Right atrium auricular region (tissue), 2 donors: ENCODE measurements at regions not wholly inside any gene's neighbourhood (a gene's known extent, or its start where the extent isn't known, plus 50 kb on each side); places are given as distances from the start of the nearest gene placed in this dataset.

ENCODE experiments used
- DNase-seq: peaks from one replicate; pipeline ENCODE4 v3.0.0-alpha.2; 2019; ENCODE audit warnings: low spot score
- H3K27ac ChIP-seq, 2 donors: fragments of 200-600 bp; sonication (generic); 1 replicate in 1 of 2; 2 replicates in 1 of 2; pipeline ENCODE4 v1.5.1; 2016 to 2019
- H3K27me3 ChIP-seq, 2 donors: fragments of 200-600 bp; sonication (generic); one replicate each; pipeline versions ENCODE4 v1.5.1 to v1.6.0; 2017 to 2019
- H3K36me3 ChIP-seq: fragments of 200-600 bp; sonication (generic); one replicate; pipeline ENCODE4 v1.5.1; 2016
- H3K4me1 ChIP-seq, 2 donors: fragments of 200-600 bp; sonication (generic); one replicate each; pipeline versions ENCODE4 v1.5.1 to v1.6.0; 2017 to 2019
- H3K4me3 ChIP-seq, 2 donors: fragments of 200-600 bp; sonication (generic); 1 replicate in 1 of 2; 2 replicates in 1 of 2; pipeline ENCODE4 v1.5.1; 2017 to 2019; ENCODE audit warnings: mild to moderate bottlenecking in 1 of 2, moderate library complexity in 1 of 2
- H3K9me3 ChIP-seq, 2 donors: fragments of 200-600 bp; sonication (generic); one replicate each; pipeline ENCODE4 v1.5.1; 2019
- CTCF ChIP-seq, 2 donors: fragments of 200-600 bp; sonication (generic); IDR thresholded peaks; one replicate each; pipeline ENCODE4 v1.5.1; 2019; ENCODE audit warnings: antibody characterized with exemption in 2 of 2

DNA sequence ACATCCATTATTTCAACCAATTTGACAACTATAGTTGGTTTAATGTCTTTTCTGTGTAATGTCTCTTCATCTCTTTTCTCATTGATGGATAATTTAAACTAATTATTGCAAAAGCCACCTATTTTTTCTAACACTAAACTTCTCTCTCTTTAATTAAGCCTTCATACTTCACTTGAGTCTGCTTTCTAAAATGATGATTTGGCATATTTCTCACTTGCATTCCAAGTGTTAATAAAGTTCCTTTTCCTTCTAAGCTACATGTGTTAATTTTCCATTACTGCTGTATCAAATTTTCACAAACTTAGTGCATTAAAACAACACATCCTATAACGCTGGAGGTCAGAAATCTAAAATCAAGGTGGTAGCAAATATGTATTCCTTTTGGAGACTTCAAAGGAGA lies 1743.8 kb upstream of the PCDH7 start:
- H3K27me3 ChIP-seq: no peaks in the 10 kb centered on the region

GRCh38 chr4:29002151-29002550 lies 1718.0 kb upstream of the PCDH7 start:
- no peak for TF ChIP-seq CTCF (IDR thresholded peaks at IDR 0.05)
- no peaks in the 10 kb centered on the region for H3K27me3 ChIP-seq
- no peaks in the 10 kb centered on the region for H3K9me3 ChIP-seq
- no peaks in the 10 kb centered on the region for H3K36me3 ChIP-seq
- no peak for DNase-seq
- H3K4me3 ChIP-seq: no peak overlapping the region
- no peaks in the 10 kb centered on the region for H3K4me1 ChIP-seq
- H3K27ac ChIP-seq: peak overlapping the region in 1 of 2 donors; percentile 24

More for the DNA sequence above, 1743.8 kb upstream of the PCDH7 start:
- H3K4me1 ChIP-seq: no peaks in the 10 kb centered on the region
- DNase-seq: no peak
- H3K4me3 ChIP-seq: no peak overlapping the region
- TF ChIP-seq CTCF (IDR thresholded peaks at IDR 0.05): no peak
- H3K9me3 ChIP-seq: no peaks in the 10 kb centered on the region
- H3K36me3 ChIP-seq: no peaks in the 10 kb centered on the region
- H3K27ac ChIP-seq: no peak overlapping the region

DNA sequence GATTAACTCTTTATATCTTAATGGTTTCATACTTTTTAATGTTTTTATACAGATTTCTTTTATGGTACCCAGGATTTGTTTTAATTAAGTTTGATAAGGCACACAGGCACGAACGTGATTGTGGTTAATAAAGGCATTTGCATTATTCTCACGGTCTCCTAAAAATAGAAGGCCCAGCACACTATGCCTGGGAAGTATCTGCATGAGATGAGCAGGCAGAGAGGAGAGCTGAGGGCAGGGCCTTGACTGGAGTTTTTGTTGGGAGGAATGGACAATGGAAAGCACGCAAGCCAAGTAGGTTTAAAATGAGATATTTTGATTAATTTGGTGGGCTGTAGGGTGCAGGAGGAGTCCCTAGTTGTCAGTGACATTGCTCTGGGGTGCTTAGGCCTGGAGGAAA lies 1714.3 kb upstream of the PCDH7 start:
- DNase-seq: no peak
- TF ChIP-seq CTCF (IDR thresholded peaks at IDR 0.05): no peak
- Histone ChIP-seq H3K9me3 (no peaks in the 10 kb centered on the region), H3K4me3 (no peak overlapping the region), H3K36me3 (no peaks in the 10 kb centered on the region), H3K27ac (no peak overlapping the region), H3K4me1 (no peaks in the 10 kb centered on the region), H3K27me3 (no peaks in the 10 kb centered on the region)

- Histone ChIP-seq H3K4me1 (no peaks in the 10 kb centered on the region), H3K4me3 (no peak overlapping the region), H3K27me3 (no peaks in the 10 kb centered on the region), H3K9me3 (peaks cover 0 to 8% of the 10 kb centered on the region in 2 donors), H3K36me3 (no peaks in the 10 kb centered on the region), H3K27ac (no peak overlapping the region)
- DNase-seq: no peak
- no peak for TF ChIP-seq CTCF (IDR thresholded peaks at IDR 0.05)
These were observed 1710.3 kb upstream of the PCDH7 start for GRCh38 chr4:29009908-29010307.

DNA sequence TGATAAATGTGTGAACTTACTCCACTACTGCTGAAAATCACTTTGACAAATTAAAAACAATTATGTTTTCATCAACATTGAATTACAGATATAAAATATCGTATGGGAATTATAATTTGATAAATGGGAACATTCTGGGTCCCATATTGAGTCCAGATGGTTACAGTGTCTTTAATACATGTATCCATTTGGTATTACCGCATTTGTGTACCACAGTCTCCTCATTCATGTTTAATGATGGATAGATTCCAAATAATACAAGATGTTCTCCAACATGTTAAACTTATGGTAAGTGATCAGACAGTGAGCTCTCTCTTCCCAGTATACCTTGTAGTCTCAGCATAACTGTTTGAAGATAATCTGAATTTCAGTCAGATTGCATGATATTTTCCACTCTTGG lies 1706.8 kb upstream of the PCDH7 start:
- TF ChIP-seq CTCF (IDR thresholded peaks at IDR 0.05): no peak

GRCh38 chr4:29014555-29014954 lies 1705.6 kb upstream of the PCDH7 start:
- no peaks in the 10 kb centered on the region for H3K27me3 ChIP-seq
- H3K9me3 ChIP-seq: peaks cover 0 to 17% of the 10 kb centered on the region in 2 donors
- H3K36me3 ChIP-seq: no peaks in the 10 kb centered on the region
- H3K4me3 ChIP-seq: no peak overlapping the region
- DNase-seq: no peak
- no peaks in the 10 kb centered on the region for H3K4me1 ChIP-seq
- no peak overlapping the region for H3K27ac ChIP-seq
- no peak for TF ChIP-seq CTCF (IDR thresholded peaks at IDR 0.05)

More for the DNA sequence above, 1706.8 kb upstream of the PCDH7 start:
- H3K4me3 ChIP-seq: no peak overlapping the region
- H3K4me1 ChIP-seq: no peaks in the 10 kb centered on the region
- H3K36me3 ChIP-seq: no peaks in the 10 kb centered on the region
- no peak for DNase-seq
- H3K27me3 ChIP-seq: no peaks in the 10 kb centered on the region
- peaks cover 0 to 17% of the 10 kb centered on the region in 2 donors for H3K9me3 ChIP-seq
- H3K27ac ChIP-seq: no peak overlapping the region
